Neural cell (in vitro differentiated cells): ENCODE measurements at regions not wholly inside any gene's neighbourhood (a gene's known extent, or its start where the extent isn't known, plus 50 kb on each side); places are given as distances from the start of the nearest gene placed in this dataset.
"Not testable (repeated sequence)": the region's sequence is repeated elsewhere in the genome, so short reads cannot be mapped to it uniquely, and the experiment has no call there.

Source experiments
- H2AFZ ChIP-seq: fragments of 200-600, 300-800 bp; sonication (generic), shearing (Covaris generic); 2 replicates; pipeline ENCODE4 v1.6.0; 2014; ENCODE audit warnings: low read depth, mild to moderate bottlenecking, antibody characterized with exemption, low read length, moderate library complexity
- H3F3A ChIP-seq: fragments of 200-600 bp; shearing (Covaris generic); 2 replicates; pipeline ENCODE4 v1.6.1; 2016; ENCODE audit warnings: mild to moderate bottlenecking, moderate library complexity, mixed read lengths, antibody characterized with exemption, low read length; ENCODE audit not compliant: insufficient read depth, poor library complexity, severe bottlenecking
- H3K27ac ChIP-seq: fragments of 200-600, 300-800 bp; sonication (generic), shearing (Covaris generic); 2 replicates; pipeline ENCODE4 v1.5.1; 2014; ENCODE audit warnings: mild to moderate bottlenecking, low read length, moderate library complexity
- H3K27me3 ChIP-seq: fragments of 300-800, 200-600 bp; sonication (generic), shearing (Covaris generic); 2 replicates; pipeline ENCODE4 v1.6.0; 2014; ENCODE audit warnings: mild to moderate bottlenecking, low read depth, low read length, moderate library complexity; ENCODE audit not compliant: insufficient read depth
- H3K36me3 ChIP-seq: fragments of 300-800, 200-600 bp; sonication (generic), shearing (Covaris generic); 2 replicates; pipeline ENCODE4 v1.5.1; 2014; ENCODE audit warnings: mild to moderate bottlenecking, antibody characterized with exemption, low read length, moderate library complexity; ENCODE audit not compliant: insufficient read depth
- H3K4me2 ChIP-seq: fragments of 300-800, 200-600 bp; sonication (generic), shearing (Covaris generic); 2 replicates; pipeline ENCODE4 v1.6.0; 2014; ENCODE audit warnings: mild to moderate bottlenecking, low read length
- H3K4me3 ChIP-seq: fragments of 300-800, 200-600 bp; sonication (generic), shearing (Covaris generic); 2 replicates; pipeline ENCODE4 v1.5.1; 2014; ENCODE audit warnings: mild to moderate bottlenecking, low read length, moderate library complexity
- H3K79me2 ChIP-seq: fragments of 200-600 bp; shearing (Covaris generic); replicated peaks from 2 replicates; pipeline ENCODE4 v1.6.0; 2014; ENCODE audit warnings: mild to moderate bottlenecking, low read length, moderate library complexity; ENCODE audit not compliant: insufficient read depth
- H3K9ac ChIP-seq: fragments of 300-800, 200-600 bp; sonication (generic), shearing (Covaris generic); 2 replicates; pipeline ENCODE4 v1.6.1; 2016; ENCODE audit warnings: mild to moderate bottlenecking, low read length, mixed read lengths
- H3K9me2 ChIP-seq: fragments of 200-600 bp; shearing (Covaris generic); 2 replicates; pipeline ENCODE4 v1.6.1; 2016; ENCODE audit warnings: mild to moderate bottlenecking, low read length, mixed read lengths; ENCODE audit not compliant: insufficient read depth
- H3K9me3 ChIP-seq: fragments of 200-600, 300-800 bp; sonication (generic), shearing (Covaris generic); 2 replicates; pipeline ENCODE4 v1.6.1; 2016; ENCODE audit warnings: mild to moderate bottlenecking, mixed run types, low read length, moderate library complexity, mixed read lengths
- H4K20me1 ChIP-seq: fragments of 200-600 bp; shearing (Covaris generic); 2 replicates; pipeline ENCODE4 v1.6.1; 2016; ENCODE audit warnings: mild to moderate bottlenecking, mixed run types; ENCODE audit not compliant: insufficient read depth

DNA sequence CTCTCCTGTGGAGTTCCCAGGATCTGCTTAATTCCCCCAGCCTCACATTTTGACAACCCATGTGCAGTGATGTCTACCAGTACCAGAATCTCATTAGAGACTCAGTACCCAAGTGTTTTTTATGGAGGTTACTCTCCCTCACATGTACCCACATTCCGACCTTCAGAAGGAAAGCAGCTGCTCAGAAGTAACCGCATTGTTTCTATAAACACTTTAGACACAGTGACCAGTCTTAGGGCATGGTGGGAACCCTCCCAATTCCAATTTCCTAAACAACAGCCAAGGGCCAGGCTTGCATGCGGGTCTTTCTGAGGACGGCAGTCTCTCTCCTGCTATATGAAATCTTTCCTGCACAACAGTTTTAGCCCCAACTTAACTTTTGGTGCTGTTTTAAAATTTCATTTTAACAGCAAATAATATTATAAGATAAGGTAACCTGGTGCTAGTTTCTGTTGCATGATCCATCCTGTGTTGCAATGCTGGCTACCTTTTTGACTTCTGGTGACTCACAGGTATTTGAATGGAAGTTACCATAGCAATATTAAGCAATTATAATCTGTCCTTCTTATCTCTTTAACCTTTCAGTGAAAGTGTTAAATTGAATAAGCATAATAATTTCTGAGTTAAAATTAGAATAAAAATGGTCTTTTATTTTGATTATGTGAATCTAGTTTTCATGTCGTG, 98.3 kb upstream of the THOC3 start:
- H3K9me3 ChIP-seq, H3K4me2 ChIP-seq, H3K4me3 ChIP-seq, H3F3A ChIP-seq, H3K9ac ChIP-seq, H2AFZ ChIP-seq, H3K27me3 ChIP-seq, H3K9me2 ChIP-seq, H3K79me2 ChIP-seq, H4K20me1 ChIP-seq, H3K36me3 ChIP-seq, H3K27ac ChIP-seq: not testable (repeated sequence)

- not testable (repeated sequence) for H3K9me3 ChIP-seq, H3F3A ChIP-seq, H3K9ac ChIP-seq, H3K4me3 ChIP-seq, H4K20me1 ChIP-seq, H3K27me3 ChIP-seq, H3K27ac ChIP-seq, H3K9me2 ChIP-seq, H3K4me2 ChIP-seq, H2AFZ ChIP-seq, H3K36me3 ChIP-seq, H3K79me2 ChIP-seq
These were observed 99.0 kb upstream of the THOC3 start for GRCh38 chr5:176067162-176067561.

- H3K27me3 ChIP-seq, H4K20me1 ChIP-seq, H3F3A ChIP-seq, H3K9ac ChIP-seq, H3K4me3 ChIP-seq, H2AFZ ChIP-seq, H3K4me2 ChIP-seq, H3K79me2 ChIP-seq, H3K9me3 ChIP-seq, H3K9me2 ChIP-seq, H3K27ac ChIP-seq, H3K36me3 ChIP-seq: not testable (repeated sequence)
These were observed 99.8 kb upstream of the THOC3 start for GRCh38 chr5:176067948-176068347.

GRCh38 chr5:176073996-176074571, 106.0 kb upstream of the THOC3 start:
- H3K4me2 ChIP-seq, H3K27ac ChIP-seq, H3K4me3 ChIP-seq: not testable (repeated sequence)

GRCh38 chr5:176083717-176084116, 115.6 kb upstream of the THOC3 start:
- not testable (repeated sequence) for H3K27ac ChIP-seq, H4K20me1 ChIP-seq, H3K4me2 ChIP-seq, H3K9ac ChIP-seq, H3K36me3 ChIP-seq, H3K27me3 ChIP-seq, H3F3A ChIP-seq, H3K4me3 ChIP-seq, H2AFZ ChIP-seq, H3K9me3 ChIP-seq, H3K9me2 ChIP-seq, H3K79me2 ChIP-seq

More at GRCh38 chr5:176073996-176074571, 106.0 kb upstream of the THOC3 start:
- H3K9me3 ChIP-seq, H3K27me3 ChIP-seq, H4K20me1 ChIP-seq, H2AFZ ChIP-seq, H3K36me3 ChIP-seq, H3K9ac ChIP-seq, H3K9me2 ChIP-seq, H3K79me2 ChIP-seq, H3F3A ChIP-seq: not testable (repeated sequence)

- not testable (repeated sequence) for H3K9me3 ChIP-seq, H3K27ac ChIP-seq, H4K20me1 ChIP-seq, H3K36me3 ChIP-seq, H3K79me2 ChIP-seq, H3K27me3 ChIP-seq, H3K4me3 ChIP-seq, H3K9me2 ChIP-seq, H3K9ac ChIP-seq, H3K4me2 ChIP-seq, H2AFZ ChIP-seq, H3F3A ChIP-seq
These were observed 135.0 kb upstream of the THOC3 start for GRCh38 chr5:176103083-176103482.

GRCh38 chr5:176112888-176113287, 125.3 kb upstream of the SIMC1 start:
- H3F3A ChIP-seq, H3K79me2 ChIP-seq, H3K36me3 ChIP-seq, H3K9ac ChIP-seq, H3K27ac ChIP-seq, H3K27me3 ChIP-seq, H2AFZ ChIP-seq, H3K9me3 ChIP-seq, H3K4me3 ChIP-seq, H3K9me2 ChIP-seq, H4K20me1 ChIP-seq, H3K4me2 ChIP-seq: not testable (repeated sequence)

DNA sequence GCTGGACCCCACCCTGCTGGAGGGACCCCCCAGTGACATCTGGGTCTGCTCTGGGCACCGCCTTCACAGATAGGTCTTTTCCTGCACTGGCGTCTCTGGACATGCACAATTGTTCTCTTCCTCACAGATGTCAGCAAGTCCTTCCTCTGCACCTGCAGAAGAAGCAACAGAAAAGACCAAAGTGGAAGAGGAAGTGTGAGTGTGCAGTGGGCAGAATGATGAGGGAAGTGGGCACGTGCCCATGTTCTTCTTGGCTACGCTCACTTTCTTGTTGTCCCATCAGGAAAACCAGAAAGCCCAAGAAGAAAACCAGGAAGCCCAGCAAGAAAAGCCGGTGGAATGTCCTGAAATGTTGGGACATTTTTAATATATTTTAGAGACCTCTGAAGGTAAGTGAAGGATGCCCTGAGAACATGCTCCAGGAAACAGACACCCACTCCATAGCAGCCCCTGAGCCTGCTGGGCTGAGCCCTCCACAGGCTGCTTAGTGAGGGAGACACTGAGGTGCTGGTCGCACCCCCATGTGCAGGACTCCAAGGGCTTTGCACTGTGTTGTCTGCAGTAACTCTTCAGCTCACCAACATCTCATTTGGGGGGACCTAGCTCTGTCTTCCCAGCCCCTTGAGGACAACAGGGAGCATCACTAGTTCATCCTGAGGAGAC, 124.4 kb upstream of the SIMC1 start:
- not testable (repeated sequence) for H3K27me3 ChIP-seq, H3F3A ChIP-seq, H3K9me2 ChIP-seq, H3K9ac ChIP-seq, H4K20me1 ChIP-seq, H3K36me3 ChIP-seq, H3K79me2 ChIP-seq, H3K4me2 ChIP-seq, H3K4me3 ChIP-seq, H3K9me3 ChIP-seq, H2AFZ ChIP-seq, H3K27ac ChIP-seq
